ENCODE measurements at regions not wholly inside any gene's neighbourhood (a gene's known extent, or its start where the extent isn't known, plus 50 kb on each side); places are given as distances from the start of the nearest gene placed in this dataset.

DNA sequence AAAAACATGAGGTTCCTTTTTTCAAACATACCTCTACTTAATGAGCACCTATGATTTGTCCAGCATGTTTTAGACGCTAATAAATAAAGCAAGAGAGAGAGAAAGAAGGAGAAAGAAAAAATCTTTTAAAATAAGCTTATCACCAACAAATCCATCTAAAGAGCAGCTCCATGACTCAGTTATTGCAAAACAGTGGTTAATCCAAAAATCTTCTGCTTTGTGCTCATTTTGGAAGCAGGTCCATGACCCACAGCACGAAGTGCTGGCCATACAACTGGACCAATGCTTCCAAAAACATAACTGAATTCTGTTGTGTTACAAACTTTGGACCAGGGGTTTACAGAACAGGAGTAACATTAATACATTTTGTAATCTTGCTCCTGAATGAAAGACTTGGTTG lies 696.6 kb downstream of the KCNA4 start:
- TF ChIP-seq, protein P1, sequence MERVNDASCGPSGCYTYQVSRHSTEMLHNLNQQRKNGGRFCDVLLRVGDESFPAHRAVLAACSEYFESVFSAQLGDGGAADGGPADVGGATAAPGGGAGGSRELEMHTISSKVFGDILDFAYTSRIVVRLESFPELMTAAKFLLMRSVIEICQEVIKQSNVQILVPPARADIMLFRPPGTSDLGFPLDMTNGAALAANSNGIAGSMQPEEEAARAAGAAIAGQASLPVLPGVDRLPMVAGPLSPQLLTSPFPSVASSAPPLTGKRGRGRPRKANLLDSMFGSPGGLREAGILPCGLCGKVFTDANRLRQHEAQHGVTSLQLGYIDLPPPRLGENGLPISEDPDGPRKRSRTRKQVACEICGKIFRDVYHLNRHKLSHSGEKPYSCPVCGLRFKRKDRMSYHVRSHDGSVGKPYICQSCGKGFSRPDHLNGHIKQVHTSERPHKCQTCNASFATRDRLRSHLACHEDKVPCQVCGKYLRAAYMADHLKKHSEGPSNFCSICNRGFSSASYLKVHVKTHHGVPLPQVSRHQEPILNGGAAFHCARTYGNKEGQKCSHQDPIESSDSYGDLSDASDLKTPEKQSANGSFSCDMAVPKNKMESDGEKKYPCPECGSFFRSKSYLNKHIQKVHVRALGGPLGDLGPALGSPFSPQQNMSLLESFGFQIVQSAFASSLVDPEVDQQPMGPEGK (tag by site-specific recombination; IDR thresholded peaks at IDR 0.05): no peak
- TF ChIP-seq, protein P2, sequence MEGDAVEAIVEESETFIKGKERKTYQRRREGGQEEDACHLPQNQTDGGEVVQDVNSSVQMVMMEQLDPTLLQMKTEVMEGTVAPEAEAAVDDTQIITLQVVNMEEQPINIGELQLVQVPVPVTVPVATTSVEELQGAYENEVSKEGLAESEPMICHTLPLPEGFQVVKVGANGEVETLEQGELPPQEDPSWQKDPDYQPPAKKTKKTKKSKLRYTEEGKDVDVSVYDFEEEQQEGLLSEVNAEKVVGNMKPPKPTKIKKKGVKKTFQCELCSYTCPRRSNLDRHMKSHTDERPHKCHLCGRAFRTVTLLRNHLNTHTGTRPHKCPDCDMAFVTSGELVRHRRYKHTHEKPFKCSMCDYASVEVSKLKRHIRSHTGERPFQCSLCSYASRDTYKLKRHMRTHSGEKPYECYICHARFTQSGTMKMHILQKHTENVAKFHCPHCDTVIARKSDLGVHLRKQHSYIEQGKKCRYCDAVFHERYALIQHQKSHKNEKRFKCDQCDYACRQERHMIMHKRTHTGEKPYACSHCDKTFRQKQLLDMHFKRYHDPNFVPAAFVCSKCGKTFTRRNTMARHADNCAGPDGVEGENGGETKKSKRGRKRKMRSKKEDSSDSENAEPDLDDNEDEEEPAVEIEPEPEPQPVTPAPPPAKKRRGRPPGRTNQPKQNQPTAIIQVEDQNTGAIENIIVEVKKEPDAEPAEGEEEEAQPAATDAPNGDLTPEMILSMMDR (tag by site-specific recombination; IDR thresholded peaks at IDR 0.05): no peak
- TF ChIP-seq ZBTB1 (tag by site-specific recombination; IDR thresholded peaks at IDR 0.05): no peak
- TF ChIP-seq ZBTB21 (tag by site-specific recombination; IDR thresholded peaks at IDR 0.05): no peak
- TF ChIP-seq ZNF664 (tag by site-specific recombination; IDR thresholded peaks at IDR 0.05): no peak
- no peak for TF ChIP-seq ZNF433 (tag by site-specific recombination; IDR thresholded peaks at IDR 0.05; ENCODE audit: low read depth)
- TF ChIP-seq SP2 (tag by site-specific recombination; IDR thresholded peaks at IDR 0.05): no peak
- TF ChIP-seq OSR2 (tag by site-specific recombination; IDR thresholded peaks at IDR 0.05): no peak
- no peak for TF ChIP-seq ZNF302 (tag by site-specific recombination; IDR thresholded peaks at IDR 0.05; ENCODE audit: low read depth)
- no peak for TF ChIP-seq ZEB2 (tag by site-specific recombination; IDR thresholded peaks at IDR 0.05)
- TF ChIP-seq ZNF596 (tag by site-specific recombination; IDR thresholded peaks at IDR 0.05): no peak
